ENCODE measurements at regions not wholly inside any gene's neighbourhood (a gene's known extent, or its start where the extent isn't known, plus 50 kb on each side); places are given as distances from the start of the nearest gene placed in this dataset.
"Not testable (repeated sequence)": the region's sequence is repeated elsewhere in the genome, so short reads cannot be mapped to it uniquely, and the experiment has no call there.

DNA sequence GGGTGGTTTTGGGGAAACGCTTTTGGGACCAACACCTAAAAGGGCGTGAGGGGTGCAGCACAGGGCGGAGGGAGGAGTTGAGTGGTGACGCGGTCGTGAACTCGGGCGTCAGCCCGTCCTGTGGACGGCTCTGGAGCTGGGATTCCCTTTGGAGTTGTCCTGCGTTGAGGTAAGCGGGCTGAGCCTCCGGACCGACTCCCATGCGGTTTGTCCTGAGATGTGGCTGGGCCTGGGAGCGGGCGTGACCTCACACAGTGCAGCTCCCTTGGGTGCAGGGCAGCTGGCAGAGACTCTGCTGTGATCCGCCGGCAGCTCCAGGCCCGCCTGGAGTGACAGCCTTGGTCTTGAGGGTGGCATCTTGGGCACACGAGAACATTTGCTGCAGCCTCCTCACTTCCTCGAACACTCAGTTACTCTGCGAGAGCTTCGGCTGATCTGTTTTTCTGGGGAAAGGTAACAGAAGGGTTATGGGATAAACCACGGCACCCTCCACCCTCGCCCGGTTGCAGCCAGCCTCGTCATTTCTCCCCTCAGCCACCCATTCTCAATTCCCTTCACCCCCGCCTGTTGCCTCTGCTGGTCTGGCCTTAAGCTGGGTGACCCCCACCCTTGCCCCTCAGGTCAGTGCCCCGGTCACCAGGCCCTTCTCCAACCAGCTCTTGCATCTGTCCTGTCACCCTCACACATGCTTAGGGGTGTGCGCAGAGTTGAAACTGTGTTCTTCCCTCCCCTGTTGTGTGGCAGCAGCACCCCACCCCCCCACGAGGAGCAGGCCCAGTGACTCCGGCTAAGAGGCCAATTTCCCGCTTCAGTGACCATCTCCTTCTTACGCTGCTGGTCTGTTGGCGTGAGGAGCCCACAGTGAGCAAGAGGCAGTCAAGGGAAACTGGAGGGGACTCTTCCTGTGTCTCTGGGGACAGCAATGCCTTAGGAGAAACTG lies 94.2 kb upstream of the COL5A1 start:
- no peak for FAIRE-seq

DNA sequence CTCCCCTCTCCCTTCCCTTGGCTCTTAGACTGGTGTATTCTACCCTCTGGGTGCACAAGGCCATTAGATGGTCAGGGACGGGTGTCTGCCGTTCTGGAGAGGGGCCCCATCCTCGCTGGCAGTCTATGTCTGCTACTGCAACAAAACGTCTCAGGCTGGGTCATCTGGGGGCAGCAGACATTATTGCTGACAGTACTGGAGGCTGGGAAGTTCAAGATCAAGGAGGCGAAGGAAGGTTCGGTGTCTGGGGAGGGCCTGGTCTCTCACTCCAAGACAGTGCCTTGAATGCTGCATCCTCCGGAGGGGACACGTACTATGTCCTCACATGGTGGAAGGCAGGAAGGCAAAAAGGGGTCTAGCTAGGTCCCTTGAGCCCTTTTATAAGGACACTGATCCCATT lies 93.4 kb upstream of the COL5A1 start:
- FAIRE-seq: no peak

DNA sequence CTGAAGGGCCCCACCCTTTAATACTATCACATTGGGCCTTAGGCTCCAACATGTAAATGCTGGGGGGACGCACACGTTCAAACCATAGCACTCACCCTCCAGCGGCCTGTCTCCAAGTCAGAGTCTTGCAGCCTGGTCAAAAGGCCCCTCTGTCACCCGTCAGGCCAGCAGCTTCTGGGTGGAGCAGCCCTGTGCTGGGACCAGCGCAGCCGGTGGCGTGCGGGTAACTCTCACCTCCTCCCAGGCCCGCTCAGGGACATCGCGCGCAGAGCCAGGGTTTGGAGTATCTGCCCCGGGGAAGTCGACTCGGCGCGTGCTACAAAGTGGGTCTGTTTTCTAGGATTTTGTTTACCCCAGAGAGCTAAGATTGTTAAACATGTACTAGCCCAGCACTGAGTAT lies 93.0 kb upstream of the COL5A1 start:
- no peak for FAIRE-seq

DNA sequence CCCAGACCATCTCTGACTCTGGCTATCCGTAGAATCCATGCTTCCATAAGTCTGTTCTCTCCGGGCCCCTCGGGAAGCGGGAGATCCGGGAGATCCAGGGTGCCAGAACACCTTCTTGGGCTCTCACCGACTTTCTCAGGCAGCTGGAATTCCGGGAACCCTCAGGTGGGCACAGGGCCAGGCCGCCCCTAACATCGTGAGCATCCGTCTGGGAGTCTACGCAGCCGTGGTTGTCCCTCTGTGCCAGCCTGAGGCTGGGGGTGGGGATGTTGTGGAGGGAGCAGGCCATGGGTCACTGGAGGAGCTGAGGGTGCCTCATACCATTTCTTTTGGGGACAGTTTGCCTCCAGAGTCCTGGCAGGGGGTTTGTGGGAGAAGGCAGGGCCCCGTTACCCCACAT lies 92.3 kb upstream of the COL5A1 start:
- FAIRE-seq: no peak

DNA sequence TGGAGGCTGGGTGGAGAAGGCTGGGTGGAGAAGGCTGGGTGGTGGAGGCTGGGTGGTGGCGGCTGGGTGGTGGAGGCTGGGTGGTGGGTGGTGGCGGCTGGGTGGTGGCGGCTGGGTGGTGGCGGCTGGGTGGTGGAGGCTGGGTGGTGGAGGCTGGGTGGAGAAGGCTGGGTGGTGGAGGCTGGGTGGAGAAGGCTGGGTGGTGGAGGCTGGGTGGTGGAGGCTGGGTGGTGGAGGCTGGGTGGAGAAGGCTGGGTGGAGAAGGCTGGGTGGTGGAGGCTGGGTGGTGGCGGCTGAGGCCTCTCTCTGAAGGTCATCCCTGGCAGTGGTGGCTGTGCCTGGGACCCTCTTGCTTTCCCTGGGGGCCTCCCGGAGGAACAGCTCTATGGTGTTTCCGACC lies 91.5 kb upstream of the COL5A1 start:
- FAIRE-seq: not testable (repeated sequence)

DNA sequence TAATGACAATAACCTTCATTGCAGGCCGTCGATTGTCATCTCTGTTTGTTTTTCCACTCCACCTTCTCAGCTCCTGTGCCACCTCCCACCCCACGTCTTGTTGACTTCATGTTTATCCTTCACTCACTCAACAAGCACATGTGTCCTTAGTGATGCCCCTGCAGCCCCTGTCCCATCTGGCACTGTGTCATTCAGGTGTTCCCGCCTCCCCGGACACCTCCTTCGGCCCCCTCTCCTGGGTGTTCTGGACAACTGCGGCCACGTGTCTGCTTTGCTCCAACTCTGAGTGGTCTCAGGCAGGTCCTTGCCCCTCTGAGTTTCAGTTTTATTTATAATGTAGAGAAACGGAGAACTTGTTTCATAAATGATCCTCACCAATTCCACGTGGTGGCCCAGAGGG lies 91.0 kb upstream of the COL5A1 start:
- no peak for FAIRE-seq

DNA sequence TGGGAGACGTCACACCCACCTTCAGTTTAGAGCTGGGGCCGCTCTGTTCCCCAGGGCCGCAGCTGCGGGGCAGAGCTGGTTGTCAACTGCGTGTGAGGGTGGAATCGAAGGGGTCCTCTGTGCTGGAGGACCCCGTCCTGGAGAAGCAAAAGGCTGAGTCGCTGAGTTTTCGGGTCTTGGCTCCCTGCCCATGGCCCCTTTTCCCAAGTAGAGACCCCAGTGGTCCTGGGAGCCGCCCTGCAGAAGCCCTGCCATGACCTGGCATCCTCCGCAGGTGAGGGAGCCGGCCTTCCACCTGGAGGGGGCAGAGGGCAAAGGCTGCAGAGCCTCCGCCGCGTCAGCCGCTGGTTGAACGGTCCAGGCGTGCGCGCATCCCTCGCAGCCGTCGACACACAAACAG lies 90.4 kb upstream of the COL5A1 start:
- no peak for FAIRE-seq

DNA sequence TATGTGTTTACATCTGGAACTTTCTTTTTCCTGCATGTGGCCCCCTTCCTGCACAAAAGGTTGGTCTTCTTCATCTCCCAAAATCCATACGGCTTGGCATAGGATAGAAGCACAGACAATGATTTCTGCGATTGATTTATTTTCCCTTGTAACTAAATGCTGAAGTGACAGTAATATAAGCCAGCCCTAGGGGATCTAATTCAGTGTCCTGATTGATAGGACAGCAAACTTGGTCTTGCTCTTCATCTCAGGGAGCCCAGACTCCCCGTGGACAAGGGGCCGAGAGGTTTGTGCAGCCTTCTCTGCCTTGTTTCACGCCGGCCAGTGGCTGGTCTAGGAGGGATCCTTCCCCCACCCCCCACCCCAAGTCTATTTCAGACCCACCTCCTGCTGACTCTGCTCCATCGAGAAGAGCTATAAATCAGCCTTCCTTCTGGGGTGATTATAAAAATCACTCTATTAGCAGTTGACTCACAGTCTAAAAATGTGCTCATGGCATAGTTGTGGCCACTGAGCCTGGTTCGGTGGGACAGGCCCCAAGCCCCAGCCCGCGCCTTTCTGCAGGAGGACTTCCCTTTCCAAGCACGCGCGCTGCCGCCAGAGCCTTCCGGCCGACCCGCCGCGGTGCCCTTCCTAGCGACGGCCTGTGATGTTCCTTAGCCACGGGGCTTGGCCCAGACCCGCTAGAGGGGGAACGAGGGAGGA lies 89.8 kb upstream of the COL5A1 start:
- no peak for FAIRE-seq

DNA sequence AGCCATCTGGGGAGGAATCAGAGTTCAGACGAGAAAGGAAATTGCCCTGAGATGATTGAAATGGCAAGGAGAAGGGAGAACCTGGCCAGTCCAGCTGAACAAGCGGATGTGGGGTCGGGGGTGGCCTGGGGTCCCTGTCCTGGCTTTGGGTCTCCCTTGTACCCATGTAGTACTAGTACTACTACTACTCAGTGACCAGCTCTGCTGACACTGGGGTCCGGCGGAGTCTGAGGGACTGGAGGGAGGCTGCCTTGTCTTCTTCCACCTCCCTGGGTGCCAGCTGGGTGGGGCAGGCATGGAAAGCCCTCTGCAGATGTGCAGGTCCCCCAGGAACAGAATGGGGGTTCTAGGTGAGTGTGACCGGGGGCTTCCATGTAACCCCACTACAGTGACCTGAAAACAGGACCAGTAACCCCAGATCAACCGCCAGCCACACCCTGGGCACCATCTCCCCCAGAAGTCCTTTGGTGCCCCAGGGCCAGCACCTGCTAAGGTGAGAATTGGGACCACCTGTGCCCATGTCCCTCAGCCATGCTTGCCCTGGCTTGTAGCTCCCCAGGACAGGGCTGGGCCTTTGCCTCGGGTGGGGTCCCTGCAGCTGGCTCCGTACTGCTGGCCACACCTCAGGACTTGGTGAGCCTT lies 89.1 kb upstream of the COL5A1 start:
- FAIRE-seq: no peak

DNA sequence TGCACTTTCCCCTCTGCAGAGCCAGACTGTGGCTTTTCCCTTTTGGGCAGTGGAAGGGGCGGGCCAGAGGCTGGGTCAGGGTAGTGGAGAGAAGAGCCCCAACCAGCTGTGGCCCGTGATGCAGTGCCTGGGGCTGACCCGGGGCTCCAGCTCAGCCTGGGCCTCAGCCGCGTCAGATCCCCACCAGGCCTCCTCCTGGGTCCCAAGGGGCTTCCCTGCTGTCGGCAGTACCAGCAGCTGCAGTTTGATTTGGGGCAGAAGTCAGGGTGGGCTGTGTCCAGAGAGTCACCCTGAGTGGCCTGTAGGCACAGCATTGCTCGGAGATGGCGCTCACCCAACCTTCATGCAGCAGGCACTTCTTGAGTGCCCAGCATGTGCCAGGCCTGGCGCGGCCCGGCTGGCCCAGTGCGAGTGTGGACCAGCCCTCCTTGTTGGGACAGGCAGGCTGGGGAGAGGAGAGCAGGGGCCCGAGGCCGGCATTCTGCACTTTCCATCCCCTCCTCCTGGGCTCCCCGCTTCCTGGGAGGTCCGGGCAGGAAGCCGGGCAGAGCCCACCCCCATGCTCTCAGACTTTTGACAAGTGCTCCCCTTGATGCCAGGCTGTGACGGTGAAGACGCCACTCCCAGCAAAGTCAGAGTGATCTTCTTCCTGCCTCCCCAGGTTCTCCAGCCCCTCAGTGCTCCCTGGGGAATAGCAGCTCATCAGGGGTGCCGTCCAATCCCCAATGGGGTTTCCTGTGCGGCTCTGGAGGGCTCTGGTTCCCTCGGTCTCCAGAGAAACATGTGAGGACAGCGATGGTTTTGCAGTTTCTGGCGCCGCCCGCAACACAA lies 88.3 kb upstream of the COL5A1 start:
- FAIRE-seq: no peak

DNA sequence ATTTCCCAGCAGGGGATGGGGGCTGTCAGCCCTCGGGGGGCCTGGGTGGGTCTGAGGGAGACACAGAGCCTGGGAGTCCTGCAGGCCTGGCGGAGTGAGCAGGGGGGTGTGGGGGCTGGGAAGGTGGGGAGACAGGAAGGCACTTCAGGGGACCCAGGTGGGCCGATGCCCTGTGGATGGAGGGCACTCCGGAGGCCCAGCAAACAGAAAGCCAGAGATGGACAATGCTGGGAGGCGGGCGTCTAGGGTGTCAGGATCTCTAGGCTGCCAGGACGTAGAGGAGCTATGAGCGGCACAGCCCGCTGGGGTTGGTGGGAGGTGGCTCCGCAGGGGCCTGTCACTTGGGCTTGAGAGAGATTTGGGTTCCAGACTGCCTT lies 87.6 kb upstream of the COL5A1 start:
- FAIRE-seq: no peak

DNA sequence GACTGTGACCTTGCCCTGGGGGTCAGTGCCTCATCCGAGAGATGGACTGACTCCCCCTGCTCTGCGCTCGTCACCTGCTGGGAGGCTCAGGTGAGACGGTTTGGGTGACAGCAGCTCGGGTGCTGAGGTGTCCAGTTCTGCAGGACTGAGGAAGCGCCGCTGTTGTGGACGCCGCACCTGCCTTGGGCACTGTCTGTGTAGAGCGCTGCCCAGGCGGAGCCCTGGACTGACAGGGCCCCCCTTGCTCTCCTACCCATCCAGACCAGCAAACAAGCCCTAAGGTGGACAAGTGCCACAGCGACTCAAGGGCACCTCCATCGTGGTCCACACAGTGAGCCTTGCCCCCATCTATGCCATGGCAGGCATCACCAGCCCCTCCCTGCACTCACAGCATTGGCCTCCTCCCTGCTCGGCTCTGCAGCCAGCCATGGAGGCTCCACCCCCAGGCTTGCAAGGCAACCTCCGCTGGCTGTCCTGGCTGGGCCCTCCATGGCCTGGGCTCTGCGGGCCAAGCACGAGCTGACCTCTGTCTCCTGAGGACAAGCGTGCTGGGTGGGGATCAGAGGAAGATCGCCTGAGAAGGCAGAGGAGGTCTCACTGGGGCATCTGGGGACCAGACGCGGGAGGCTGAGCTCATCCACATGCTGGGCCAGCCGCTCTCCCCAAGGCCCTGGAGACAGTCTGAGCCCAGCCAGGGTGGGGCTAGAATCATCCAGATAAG lies 87.1 kb upstream of the COL5A1 start:
- no peak for FAIRE-seq

DNA sequence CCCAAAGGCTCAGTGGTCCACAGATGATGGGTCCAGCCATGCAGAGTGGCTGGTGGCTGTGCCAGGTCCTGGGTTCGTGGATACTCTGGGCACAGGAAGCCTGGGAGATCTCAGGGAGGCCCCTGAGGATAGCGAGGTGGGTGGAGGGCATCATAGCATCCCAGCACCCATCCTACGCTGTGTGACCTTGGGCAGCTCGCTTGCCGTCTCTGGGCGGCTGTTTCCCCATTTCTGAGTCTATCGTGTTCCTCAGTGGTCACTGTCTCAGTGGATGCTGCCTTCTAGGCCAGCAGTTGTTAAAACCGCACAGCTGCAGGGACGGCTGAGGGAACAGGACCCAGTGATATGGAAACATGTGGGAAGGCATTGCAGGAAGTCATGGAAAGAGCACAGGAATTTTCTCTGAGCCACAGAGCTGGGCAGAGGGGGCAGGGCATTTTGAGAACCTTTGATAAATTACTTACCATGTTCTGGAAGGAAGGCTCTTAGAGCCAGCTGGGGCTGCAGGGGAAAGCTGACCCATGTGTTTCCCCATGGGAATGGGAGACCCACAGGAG lies 86.4 kb upstream of the COL5A1 start:
- no peak for FAIRE-seq

DNA sequence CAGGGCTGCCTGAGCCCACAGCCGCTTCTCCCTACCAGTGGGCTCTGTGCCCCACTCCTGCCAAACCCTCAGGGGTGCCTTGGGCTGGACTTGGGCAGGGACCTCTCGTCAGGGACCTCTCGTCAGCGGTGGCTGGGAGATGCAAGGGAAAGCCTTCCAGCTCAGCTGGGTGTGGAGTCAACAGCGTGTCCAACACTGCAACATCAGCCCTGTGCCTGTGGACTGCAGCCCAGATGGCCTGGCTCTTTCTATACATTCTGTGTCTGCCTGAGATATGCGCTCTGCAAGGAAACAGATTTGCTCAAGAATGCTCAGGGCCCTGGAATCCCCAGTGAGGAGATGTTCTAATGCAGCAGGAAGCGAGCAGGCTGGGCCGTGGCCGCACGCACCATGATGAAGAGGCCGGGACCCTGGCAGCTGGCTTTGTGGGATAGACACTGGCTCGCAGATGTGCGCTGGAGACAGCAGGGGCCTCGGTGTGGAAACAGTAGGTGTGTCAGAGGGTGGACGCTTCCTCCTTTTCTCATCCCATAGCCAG lies 85.0 kb upstream of the COL5A1 start:
- FAIRE-seq: no peak

DNA sequence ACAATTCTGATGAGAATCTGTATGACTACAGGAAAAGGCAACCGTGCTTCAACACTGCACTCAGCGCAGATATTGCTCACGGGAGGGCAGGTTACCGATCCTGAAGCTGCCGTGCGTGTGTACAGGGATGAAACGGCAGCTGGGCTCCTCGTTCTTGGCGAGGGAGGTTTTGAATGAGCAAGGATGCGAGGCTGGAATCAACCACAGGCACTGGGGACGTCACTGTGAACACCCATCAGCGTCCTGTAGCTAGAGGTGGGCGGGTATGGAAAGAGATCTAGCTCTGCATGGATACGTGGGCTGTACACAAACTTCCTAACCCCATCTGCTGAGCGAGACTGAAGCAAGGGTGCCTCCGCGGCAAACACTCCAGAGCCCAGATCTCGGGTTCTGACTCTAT lies 84.3 kb upstream of the COL5A1 start:
- no peak for FAIRE-seq

DNA sequence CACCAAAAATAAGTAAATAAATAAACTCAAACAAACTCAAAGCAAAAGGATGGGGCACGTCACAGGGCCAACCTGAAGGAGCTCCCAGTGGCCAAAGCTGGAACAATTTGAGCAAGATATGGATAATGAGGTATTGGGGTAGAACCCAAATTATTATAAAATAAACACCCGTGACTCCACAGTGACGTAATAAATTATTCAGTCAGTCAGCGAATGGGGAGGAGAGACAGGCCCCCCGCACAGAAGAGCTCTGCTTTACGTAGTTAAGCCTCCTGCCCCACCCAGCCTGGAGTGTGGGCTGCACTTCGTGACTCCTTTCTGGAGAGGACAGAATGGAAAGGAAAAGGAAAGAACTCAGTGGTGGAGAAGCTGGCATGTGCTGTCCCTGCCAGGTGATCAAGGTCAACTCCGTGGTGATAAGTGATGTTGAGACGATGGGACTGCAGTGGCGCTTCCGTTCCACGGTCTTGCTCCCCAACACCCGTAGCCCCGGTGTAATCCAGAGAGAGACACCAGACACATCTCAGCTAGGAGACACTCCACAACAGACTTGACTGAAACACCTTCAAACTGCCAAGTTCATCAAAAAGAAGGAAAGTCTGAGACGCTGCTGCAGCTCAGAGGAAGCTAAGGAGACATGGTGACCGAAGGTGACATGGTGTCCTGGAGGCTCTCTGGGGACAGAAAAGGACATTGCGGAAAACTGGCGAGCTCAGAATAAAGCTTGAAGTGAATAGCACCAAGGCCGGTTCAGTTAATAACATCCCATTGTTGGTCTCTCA lies 83.3 kb upstream of the COL5A1 start:
- FAIRE-seq: no peak

DNA sequence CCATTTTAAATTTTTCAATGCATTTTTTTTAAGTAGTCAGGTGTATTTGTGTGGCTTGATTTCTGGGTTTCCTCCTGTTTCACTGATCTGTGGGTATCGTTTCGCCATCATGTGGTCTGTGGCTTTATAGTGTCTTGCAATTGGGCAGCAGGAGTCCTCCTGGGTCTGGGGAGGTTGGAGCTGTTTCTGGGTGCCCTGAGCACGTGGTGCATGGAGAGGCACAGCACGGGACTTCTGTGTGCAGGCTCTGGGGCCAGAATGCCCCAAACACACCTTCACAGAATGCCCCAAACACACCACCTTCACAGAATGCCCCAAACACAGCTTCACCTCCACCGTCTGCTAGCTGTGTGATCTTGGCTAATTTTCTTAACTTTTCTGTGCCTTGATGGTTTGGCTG lies 82.6 kb upstream of the COL5A1 start:
- no peak for FAIRE-seq

DNA sequence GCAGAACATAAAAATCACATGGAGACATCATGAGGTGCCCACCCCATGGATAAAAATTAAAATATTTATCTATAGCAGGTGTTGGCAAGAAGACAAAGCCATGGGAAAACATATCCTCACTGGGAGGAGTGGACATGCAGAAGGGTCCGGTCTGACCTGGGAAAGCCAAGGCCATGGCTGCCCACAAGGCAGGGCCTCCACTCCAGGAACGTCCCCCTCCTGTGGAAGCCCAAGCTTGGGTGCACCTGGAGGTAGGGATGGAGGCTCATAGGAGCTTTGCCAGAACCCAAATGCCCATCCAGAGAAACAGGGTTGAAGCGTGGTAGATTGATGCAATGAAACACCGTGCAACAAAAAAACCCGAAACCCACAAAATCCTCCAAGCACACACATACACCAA lies 81.4 kb upstream of the COL5A1 start:
- no peak for FAIRE-seq

DNA sequence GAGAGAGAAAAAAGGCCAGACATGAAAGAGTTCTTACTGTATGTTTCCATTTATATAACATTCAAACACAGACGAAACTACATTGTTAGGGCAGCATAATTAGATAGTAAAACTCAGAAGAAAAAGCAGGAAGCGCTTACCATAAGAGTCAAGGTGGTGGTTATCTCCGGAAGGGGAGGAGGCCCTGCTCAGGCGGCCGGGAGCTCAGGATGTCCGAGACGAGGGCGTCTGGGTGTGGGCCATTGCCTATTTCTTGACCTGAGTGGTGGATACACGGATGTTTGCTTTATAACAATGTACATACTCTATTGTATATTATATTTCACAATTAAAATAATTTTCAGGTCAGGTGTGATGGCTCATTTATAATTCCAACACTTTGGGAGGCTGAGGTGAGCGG lies 80.9 kb upstream of the COL5A1 start:
- FAIRE-seq: no peak

DNA sequence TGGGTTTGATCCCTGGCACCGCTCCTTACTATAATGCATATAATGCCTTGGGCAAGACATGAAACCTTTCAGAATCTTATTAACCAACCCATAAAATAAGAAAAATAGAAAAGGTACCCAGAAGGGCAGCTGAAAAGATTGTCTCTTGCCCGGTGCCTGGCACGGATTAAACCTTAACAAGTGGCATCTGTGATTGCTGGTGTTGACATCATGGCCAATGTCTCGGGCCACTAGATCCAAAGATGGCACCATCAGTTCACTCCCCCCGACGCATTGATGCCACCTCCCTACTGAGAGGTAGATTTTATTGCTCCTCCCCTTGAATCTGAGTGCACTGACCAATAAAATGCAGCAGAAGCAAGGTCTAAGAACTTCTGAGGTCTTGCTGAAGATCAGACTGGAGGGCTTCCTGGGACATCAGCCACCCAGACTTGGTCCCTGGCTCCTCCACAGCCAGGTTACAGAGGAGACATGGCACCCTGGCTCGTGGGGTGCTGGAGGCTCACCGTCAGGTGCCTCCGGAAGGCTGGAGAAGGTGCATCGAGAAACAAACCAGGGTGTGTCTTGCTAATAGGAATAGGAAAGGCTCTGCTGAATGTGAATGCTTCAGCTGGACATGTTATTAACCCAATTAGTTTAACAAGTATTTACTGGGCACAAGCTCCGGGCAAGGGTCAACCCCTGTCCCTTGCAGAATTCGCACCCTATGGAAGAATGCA lies 80.0 kb upstream of the COL5A1 start:
- FAIRE-seq: no peak
